ENCODE measurements at regions not wholly inside any gene's neighbourhood (a gene's known extent, or its start where the extent isn't known, plus 50 kb on each side); places are given as distances from the start of the nearest gene placed in this dataset.

DNA sequence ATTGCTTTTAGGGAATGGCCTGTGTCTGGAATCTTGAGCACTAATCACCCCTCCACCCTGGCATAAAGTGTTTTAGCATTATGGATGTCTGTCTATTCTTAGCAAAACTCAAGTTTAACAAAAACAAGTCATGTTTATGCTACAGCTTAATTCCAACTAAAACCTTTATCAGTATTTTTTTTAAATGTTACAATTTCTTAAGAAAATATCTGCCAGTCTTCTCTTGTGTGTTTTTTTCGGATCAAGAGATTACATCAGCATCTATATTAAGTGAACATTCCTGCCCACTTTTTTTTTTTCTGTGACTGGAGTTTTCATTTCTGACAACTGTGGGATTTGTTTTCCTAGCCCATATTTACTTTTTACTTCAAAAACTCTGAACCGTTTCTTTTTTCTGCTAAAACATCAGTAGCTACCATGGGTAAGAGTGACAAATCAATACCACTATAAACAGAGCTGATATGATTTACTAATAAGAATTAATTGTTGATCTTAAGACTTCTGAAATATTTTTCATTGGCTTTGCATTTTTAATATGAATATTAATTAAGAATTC, 94.3 kb downstream of the EDN1 start:
- ATAC-seq (no peak), DNase-seq (no peak)
- no peak for TF ChIP-seq CTCF (IDR thresholded peaks at IDR 0.05)
- Histone ChIP-seq H3K36me3 (ENCODE audit: low read depth) (no peaks in the 10 kb centered on the region), H3K4me1 (ENCODE audit: low read depth) (no peaks in the 10 kb centered on the region), H3K9me3 (no peaks in the 10 kb centered on the region), H3K4me3 (no peak overlapping the region)
- intact Hi-C loops (cut with DNase I, micrococcal nuclease): no loop called here

DNA sequence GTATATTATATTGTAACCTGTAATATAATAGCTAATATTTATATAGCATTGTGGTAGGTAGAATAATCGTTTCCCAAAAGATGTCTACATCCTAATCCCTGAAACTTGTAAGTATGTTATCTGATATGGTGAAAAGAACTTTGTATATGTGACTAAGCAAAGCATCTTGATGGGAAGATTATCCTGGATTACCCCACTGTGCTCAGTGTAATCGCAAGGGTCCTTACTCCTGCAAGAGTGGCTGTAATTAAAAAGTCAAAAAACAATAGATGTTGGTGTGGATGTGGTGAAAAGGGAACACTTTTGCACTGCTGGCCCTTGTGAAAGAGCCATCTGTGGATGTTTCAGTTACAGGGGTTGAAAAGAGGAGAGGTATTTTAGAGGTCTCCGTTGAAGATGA, 95.2 kb downstream of the EDN1 start:
- ATAC-seq (no peak), DNase-seq (no peak)
- H3K36me3 ChIP-seq (ENCODE audit: low read depth): no peaks in the 10 kb centered on the region
- no peaks in the 10 kb centered on the region for H3K9me3 ChIP-seq
- no peak overlapping the region for H3K4me3 ChIP-seq
- no peak for TF ChIP-seq CTCF (IDR thresholded peaks at IDR 0.05)
- no peaks in the 10 kb centered on the region for H3K4me1 ChIP-seq (ENCODE audit: low read depth)
- intact Hi-C loops (cut with DNase I, micrococcal nuclease): no loop called here

GRCh38 chr6:12386816-12387215, 96.7 kb downstream of the EDN1 start:
- H3K9me3 ChIP-seq: no peaks in the 10 kb centered on the region
- ATAC-seq: no peak
- no peak overlapping the region for H3K4me3 ChIP-seq
- H3K36me3 ChIP-seq (ENCODE audit: low read depth): no peaks in the 10 kb centered on the region
- no peaks in the 10 kb centered on the region for H3K4me1 ChIP-seq (ENCODE audit: low read depth)
- DNase-seq: no peak
- no peak for TF ChIP-seq CTCF (IDR thresholded peaks at IDR 0.05)
- intact Hi-C loops (cut with DNase I, micrococcal nuclease): no loop called here

DNA sequence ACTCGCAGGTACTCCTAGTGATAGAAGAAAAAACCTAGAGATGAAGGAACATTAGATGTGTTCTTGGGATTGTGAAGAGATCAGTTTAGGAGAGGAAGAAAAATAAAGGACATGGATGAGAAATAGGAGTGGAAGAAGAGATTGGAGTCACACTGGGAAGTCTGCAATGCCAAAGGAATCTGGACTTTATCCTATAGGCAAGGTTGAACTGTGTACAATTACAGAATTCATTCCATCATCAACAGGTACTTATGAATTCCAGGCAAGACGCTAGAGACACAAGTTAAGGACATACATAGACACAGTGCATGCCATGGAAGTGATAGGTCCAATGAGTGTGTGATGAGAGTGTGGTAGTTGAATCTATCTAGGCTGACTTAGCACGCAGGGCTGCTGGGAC, 101.3 kb downstream of the EDN1 start:
- ATAC-seq (peak; percentile 53), DNase-seq (no peak)
- Histone ChIP-seq H3K9me3 (no peaks in the 10 kb centered on the region), H3K36me3 (ENCODE audit: low read depth) (no peaks in the 10 kb centered on the region), H3K4me3 (no peak overlapping the region), H3K4me1 (ENCODE audit: low read depth) (no peaks in the 10 kb centered on the region)
- intact Hi-C loops (cut with DNase I, micrococcal nuclease): no loop called here
- TF ChIP-seq CTCF (IDR thresholded peaks at IDR 0.05): no peak

DNA sequence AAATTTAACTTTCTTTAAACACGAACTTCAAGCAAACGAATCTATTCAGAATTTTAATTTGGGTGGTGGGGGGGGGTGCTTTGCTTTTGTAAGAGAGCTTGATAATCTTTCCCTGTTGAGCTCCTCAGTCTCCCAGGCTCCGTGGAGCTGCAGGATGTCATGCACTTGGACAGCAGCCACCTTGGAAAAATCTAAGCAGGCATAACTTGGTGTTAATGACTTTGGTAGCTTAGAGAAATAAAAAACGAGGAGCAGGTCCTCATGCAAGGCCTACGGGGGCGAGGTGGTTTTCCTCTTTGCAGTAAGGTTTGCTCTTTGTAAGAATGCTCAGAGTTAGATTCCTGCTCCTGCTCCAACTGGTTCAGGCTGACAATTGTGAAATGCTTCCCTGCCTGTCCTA, 102.3 kb downstream of the EDN1 start:
- no peak for DNase-seq
- Histone ChIP-seq H3K9me3 (no peaks in the 10 kb centered on the region), H3K36me3 (ENCODE audit: low read depth) (no peaks in the 10 kb centered on the region), H3K4me1 (ENCODE audit: low read depth) (no peaks in the 10 kb centered on the region), H3K4me3 (no peak overlapping the region)
- TF ChIP-seq CTCF (IDR thresholded peaks at IDR 0.05): no peak
- intact Hi-C loops (cut with DNase I, micrococcal nuclease): no loop called here
- ATAC-seq: no peak

DNA sequence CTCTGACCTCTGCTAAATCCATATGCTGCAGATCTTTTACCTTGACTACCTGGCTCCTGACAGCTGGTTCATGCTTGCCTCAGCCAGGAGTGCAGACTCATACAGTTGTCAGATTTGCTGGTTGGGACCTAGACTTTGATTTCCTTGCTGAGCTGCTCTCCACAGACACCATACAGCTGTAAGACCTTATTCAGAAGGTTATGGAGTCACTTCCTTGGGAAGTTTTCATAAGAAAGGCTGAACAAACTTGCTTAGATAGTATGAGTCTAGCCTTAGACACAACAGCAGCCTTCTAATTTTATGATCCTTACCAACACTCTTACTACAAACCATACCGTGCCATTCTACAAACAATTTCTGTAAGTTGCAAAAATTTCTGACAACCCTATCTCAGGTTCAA, 102.9 kb downstream of the EDN1 start:
- Histone ChIP-seq H3K4me3 (no peak overlapping the region), H3K4me1 (ENCODE audit: low read depth) (no peaks in the 10 kb centered on the region), H3K9me3 (no peaks in the 10 kb centered on the region), H3K36me3 (ENCODE audit: low read depth) (no peaks in the 10 kb centered on the region)
- DNase-seq (no peak), ATAC-seq (no peak)
- TF ChIP-seq CTCF (IDR thresholded peaks at IDR 0.05): no peak
- intact Hi-C loops (cut with DNase I, micrococcal nuclease): no loop called here
